ENCODE measurements at regions not wholly inside any gene's neighbourhood (a gene's known extent, or its start where the extent isn't known, plus 50 kb on each side); places are given as distances from the start of the nearest gene placed in this dataset.
A peak's percentile ranks its signal among the peaks of the same experiment; 100 is the strongest.

- CTCF ChIA-PET, result no interaction called here
- POLR2A ChIA-PET, result no interaction called here
- TF ChIP-seq, protein P1, sequence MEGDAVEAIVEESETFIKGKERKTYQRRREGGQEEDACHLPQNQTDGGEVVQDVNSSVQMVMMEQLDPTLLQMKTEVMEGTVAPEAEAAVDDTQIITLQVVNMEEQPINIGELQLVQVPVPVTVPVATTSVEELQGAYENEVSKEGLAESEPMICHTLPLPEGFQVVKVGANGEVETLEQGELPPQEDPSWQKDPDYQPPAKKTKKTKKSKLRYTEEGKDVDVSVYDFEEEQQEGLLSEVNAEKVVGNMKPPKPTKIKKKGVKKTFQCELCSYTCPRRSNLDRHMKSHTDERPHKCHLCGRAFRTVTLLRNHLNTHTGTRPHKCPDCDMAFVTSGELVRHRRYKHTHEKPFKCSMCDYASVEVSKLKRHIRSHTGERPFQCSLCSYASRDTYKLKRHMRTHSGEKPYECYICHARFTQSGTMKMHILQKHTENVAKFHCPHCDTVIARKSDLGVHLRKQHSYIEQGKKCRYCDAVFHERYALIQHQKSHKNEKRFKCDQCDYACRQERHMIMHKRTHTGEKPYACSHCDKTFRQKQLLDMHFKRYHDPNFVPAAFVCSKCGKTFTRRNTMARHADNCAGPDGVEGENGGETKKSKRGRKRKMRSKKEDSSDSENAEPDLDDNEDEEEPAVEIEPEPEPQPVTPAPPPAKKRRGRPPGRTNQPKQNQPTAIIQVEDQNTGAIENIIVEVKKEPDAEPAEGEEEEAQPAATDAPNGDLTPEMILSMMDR (IDR thresholded peaks at IDR 0.05; ENCODE audit: insufficient read depth, low read length, missing control alignments), result no peak
- DNase-seq (ENCODE audit: low read depth, low spot score), result no peak
- H3K4me3 ChIP-seq (ENCODE audit: low read depth, low read length), result no peak overlapping the region
Measured at GRCh38 chr18:8537400-8537799, 71.8 kb upstream of the RAB12 start.

GRCh38 chr18:8538935-8539334 is 70.3 kb upstream of the RAB12 start:
- DNase-seq (ENCODE audit: low read depth, low spot score), result no peak
- ChIA-PET POLR2A (no interaction called here), CTCF (no interaction called here)
- TF ChIP-seq, protein P1 (IDR thresholded peaks at IDR 0.05; ENCODE audit: insufficient read depth, low read length, missing control alignments), result no peak
- no peak overlapping the region for H3K4me3 ChIP-seq (ENCODE audit: low read depth, low read length)

DNA sequence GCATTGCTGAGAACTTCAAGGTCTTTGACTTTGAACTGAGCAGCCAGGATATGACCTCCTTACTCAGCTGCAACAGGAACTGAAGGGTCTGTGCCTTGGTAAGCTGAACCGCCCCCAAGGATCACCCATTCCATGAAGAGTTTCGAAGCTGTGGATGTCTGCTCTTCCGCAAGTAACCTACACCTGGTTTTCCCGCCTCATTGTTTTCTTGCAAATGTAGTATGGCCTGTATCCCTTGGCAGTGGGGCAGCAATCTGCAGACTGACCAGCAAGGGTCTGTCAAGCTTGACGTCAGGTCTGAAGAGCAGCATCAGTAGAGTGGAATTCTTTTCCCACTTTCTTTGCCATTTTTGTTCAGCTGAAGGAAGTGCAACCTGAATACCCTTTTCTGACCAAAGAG is 62.6 kb upstream of the RAB12 start:
- DNase-seq (ENCODE audit: low read depth, low spot score), result no peak
- CTCF ChIA-PET, result no interaction called here
- no peak overlapping the region for H3K4me3 ChIP-seq (ENCODE audit: low read depth, low read length)
- POLR2A ChIA-PET, result no interaction called here
- TF ChIP-seq, protein P1 (IDR thresholded peaks at IDR 0.05; ENCODE audit: insufficient read depth, low read length, missing control alignments), result no peak

GRCh38 chr18:8548186-8548585 is 61.1 kb upstream of the RAB12 start:
- POLR2A ChIA-PET, result interaction anchor here (0.5 kb wide), 1 partner anchor 11 kb away, joined by 3 read pairs; no protein-coding TSS in a partner anchor
- H3K4me3 ChIP-seq (ENCODE audit: low read depth, low read length), result no peak overlapping the region
- TF ChIP-seq, protein P1 (IDR thresholded peaks at IDR 0.05; ENCODE audit: insufficient read depth, low read length, missing control alignments), result no peak
- CTCF ChIA-PET, result no interaction called here
- peak; percentile 1 for DNase-seq (ENCODE audit: low read depth, low spot score)

DNA sequence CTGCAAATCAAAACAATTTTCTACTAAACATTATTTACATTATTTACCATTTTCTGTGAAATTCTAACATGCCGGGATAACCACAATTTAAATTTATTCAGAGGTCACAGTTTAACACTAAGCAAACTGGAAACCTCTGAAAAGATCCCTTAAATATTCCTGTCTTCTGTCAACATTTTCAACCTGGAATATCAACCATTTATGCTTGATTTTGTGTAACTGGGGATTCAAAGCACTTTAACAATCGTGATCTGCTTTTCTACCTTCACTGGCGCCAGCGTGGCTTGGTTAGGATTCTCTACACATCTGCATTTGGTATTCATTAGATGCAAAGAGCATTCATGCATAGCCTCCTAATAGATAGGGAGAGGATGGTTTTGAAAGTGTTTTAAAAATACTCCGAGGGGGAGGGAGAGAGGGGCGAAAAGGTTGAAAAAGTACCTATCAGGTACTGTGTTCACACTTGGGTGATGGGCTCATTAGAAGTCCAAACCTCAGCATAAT is 59.9 kb upstream of the RAB12 start:
- CTCF ChIA-PET, result no interaction called here
- TF ChIP-seq, protein P1 (IDR thresholded peaks at IDR 0.05; ENCODE audit: insufficient read depth, low read length, missing control alignments), result no peak
- H3K4me3 ChIP-seq (ENCODE audit: low read depth, low read length), result no peak overlapping the region
- no peak for DNase-seq (ENCODE audit: low read depth, low spot score)
- POLR2A ChIA-PET, result no interaction called here

- ChIA-PET CTCF (no interaction called here), POLR2A (no interaction called here)
- no peak overlapping the region for H3K4me3 ChIP-seq (ENCODE audit: low read depth, low read length)
- no peak for DNase-seq (ENCODE audit: low read depth, low spot score)
- TF ChIP-seq, protein P1 (IDR thresholded peaks at IDR 0.05; ENCODE audit: insufficient read depth, low read length, missing control alignments), result no peak
Measured at GRCh38 chr18:8552151-8552550, 57.1 kb upstream of the RAB12 start.
